Bronchial epithelial cell (primary cell): ENCODE measurements at regions not wholly inside any gene's neighbourhood (a gene's known extent, or its start where the extent isn't known, plus 50 kb on each side); places are given as distances from the start of the nearest gene placed in this dataset.
A peak's percentile ranks its signal among the peaks of the same experiment; 100 is the strongest.
"Not testable (repeated sequence)": the region's sequence is repeated elsewhere in the genome, so short reads cannot be mapped to it uniquely, and the experiment has no call there.

ENCODE experiments used
- DNase-seq: peaks from one replicate; pipeline ENCODE4 v3.0.0-alpha.2; 2010; ENCODE audit warnings: low read depth
- FAIRE-seq: peaks from 2 replicates; lab custom pipeline; 2011; peaks lifted over from hg19 to GRCh38; lab: Jason Lieb, UNC
- H3K27me3 ChIP-seq: 2 replicates; pipeline ENCODE4 v1.5.1; 2011; ENCODE audit warnings: low read length; ENCODE audit not compliant: control insufficient read depth, insufficient read depth
- H3K36me3 ChIP-seq: 2 replicates; pipeline ENCODE4 v1.5.1; 2011; ENCODE audit warnings: low read length; ENCODE audit not compliant: control insufficient read depth, insufficient read depth
- H3K4me3 ChIP-seq: 2 replicates; pipeline ENCODE4 v1.5.1; 2011; ENCODE audit warnings: mild to moderate bottlenecking, low read depth, low read length, control low read depth
- CTCF ChIP-seq: IDR thresholded peaks from 2 replicates; pipeline ENCODE4 v1.5.1; 2011; ENCODE audit warnings: mild to moderate bottlenecking, moderate library complexity, low read length, control low read depth, inconsistent platforms; ENCODE audit not compliant: insufficient read depth, severe bottlenecking

GRCh38 chr1:116847190-116847589, 62.5 kb upstream of the PTGFRN start:
- FAIRE-seq, result no peak
- no peak overlapping the region for H3K4me3 ChIP-seq
- TF ChIP-seq CTCF, result no peak

GRCh38 chr1:116847688-116848531, 61.8 kb upstream of the PTGFRN start:
- H3K4me3 ChIP-seq, result no peak overlapping the region
- DNase-seq (peak; percentile 52), FAIRE-seq (no peak)
- H3K36me3 ChIP-seq, result no peaks in the 10 kb centered on the region
- H3K27me3 ChIP-seq, result no peaks in the 10 kb centered on the region
- TF ChIP-seq CTCF, result no peak

More at GRCh38 chr1:116847190-116847589, 62.5 kb upstream of the PTGFRN start:
- no peak for DNase-seq
- no peaks in the 10 kb centered on the region for H3K36me3 ChIP-seq
- H3K27me3 ChIP-seq, result no peaks in the 10 kb centered on the region

- TF ChIP-seq CTCF, result no peak
- no peak overlapping the region for H3K4me3 ChIP-seq
- DNase-seq (no peak), FAIRE-seq (no peak)
- no peaks in the 10 kb centered on the region for H3K36me3 ChIP-seq
- H3K27me3 ChIP-seq, result no peaks in the 10 kb centered on the region
Measured at GRCh38 chr1:116850436-116850835, 59.3 kb upstream of the PTGFRN start.

GRCh38 chr1:116851189-116851588, 58.5 kb upstream of the PTGFRN start:
- H3K4me3 ChIP-seq, DNase-seq, H3K36me3 ChIP-seq, FAIRE-seq, H3K27me3 ChIP-seq: not testable (repeated sequence)

- TF ChIP-seq CTCF, result no peak
- Histone ChIP-seq H3K27me3 (no peaks in the 10 kb centered on the region), H3K4me3 (no peak overlapping the region), H3K36me3 (no peaks in the 10 kb centered on the region)
- FAIRE-seq (no peak), DNase-seq (no peak)
Measured at GRCh38 chr1:116851846-116852245, 57.9 kb upstream of the PTGFRN start.

GRCh38 chr1:116852367-116852766, 57.3 kb upstream of the PTGFRN start:
- H3K36me3 ChIP-seq, result no peaks in the 10 kb centered on the region
- no peaks in the 10 kb centered on the region for H3K27me3 ChIP-seq
- no peak overlapping the region for H3K4me3 ChIP-seq
- no peak for TF ChIP-seq CTCF
- FAIRE-seq (no peak), DNase-seq (no peak)
